HG03159 (cell line): ENCODE measurements at regions not wholly inside any gene's neighbourhood (a gene's known extent, or its start where the extent isn't known, plus 50 kb on each side); places are given as distances from the start of the nearest gene placed in this dataset.
A peak's percentile ranks its signal among the peaks of the same experiment; 100 is the strongest.
"Not testable (repeated sequence)": the region's sequence is repeated elsewhere in the genome, so short reads cannot be mapped to it uniquely, and the experiment has no call there.

ENCODE experiments used
- ATAC-seq: cut with Tn5 transposase; IDR thresholded peaks from one replicate; pipeline ENCODE4 v1.9.1; 2021; ENCODE audit warnings: mild to moderate bottlenecking, moderate library complexity; ENCODE audit not compliant: unreplicated experiment

GRCh38 chr2:138298900-138299299, 202.7 kb upstream of the SPOPL start:
- peak; percentile 50 for ATAC-seq

- ATAC-seq, result no peak
Observed at GRCh38 chr2:138306626-138307025, 194.9 kb upstream of the SPOPL start.

DNA sequence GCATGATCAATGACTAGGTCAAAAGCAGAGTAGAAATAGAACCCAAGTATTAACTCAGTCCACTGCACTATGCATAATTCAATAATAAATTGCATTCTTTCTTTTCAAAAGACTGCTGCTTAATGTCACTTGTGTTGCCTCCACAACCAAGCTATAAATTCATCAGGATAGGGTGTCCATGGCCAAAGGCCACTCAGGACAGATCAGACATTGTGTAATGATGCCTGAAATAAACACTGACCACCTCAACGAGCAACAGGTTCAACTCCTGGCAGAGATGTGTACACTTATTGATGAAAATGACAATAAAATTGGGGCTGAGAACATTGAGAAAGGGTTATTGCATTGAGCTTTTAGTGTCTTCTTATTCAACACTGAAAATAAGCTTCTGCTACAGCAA, 194.5 kb upstream of the SPOPL start:
- ATAC-seq, result no peak

DNA sequence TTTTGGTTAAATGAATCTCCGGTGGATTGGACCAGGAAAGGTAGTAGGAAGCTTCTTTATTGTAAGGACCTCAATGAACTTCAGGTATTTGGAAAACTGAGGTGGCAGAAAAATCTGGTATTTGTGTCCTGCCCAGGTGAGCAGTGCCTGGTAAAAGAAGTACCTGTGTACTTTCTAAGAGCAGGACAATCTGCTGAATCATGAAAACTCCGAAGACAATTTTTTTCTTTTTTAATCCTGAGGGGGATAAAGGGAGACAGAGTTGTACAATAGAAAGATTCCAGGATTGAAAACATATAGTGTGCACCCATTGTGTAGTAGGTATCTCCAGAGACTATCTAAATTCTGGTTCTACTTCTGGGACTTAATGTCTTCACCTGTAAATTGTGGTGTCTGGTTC, 191.8 kb upstream of the SPOPL start:
- ATAC-seq, result no peak

DNA sequence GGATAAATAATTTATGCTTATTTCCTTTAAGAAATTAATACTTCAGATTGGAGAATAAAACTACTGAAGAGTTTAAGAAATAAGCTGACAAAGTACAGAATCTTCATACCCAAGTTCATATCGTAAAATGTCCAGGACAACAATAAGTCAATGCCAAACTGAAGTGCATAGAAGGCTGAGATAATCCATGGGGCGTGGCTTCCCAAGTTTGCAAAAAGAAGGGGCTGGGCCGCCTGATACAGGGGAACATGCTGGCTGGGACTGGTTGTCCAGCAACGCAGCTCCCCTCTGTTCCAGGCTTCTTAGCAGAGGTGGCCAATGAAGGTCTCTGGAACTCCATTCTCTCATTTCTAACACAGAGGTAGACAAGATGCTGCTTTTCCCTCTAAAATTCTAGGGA, 189.5 kb upstream of the SPOPL start:
- ATAC-seq, result no peak

GRCh38 chr2:138315619-138316018, 186.0 kb upstream of the SPOPL start:
- ATAC-seq, result not testable (repeated sequence)

DNA sequence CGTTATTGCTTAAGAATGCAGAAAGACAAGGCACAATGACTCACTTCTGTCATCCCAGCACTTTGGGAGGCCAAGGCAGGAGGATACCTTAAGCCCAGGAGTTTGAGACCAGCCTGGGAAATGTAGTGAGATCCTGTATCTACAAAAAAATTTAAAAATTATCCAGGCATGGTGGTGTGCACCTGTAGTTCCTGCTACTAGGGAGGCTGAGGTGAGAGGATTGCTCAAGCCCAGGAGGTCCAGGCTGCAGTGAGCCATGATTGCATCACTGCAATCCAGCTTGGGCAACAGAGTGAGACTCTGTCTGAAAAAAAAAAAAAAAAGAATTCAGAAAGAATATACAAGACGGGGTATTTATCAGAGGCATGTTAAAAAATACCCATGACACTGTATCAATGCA, 182.0 kb upstream of the SPOPL start:
- no peak for ATAC-seq

- no peak for ATAC-seq
Observed at GRCh38 chr2:138321458-138321857, 180.1 kb upstream of the SPOPL start.

- no peak for ATAC-seq
Observed at GRCh38 chr2:138323382-138324067, 178.0 kb upstream of the SPOPL start.

- no peak for ATAC-seq
Observed at GRCh38 chr2:138324068-138324771, 177.3 kb upstream of the SPOPL start.

GRCh38 chr2:138327967-138328366, 173.6 kb upstream of the SPOPL start:
- no peak for ATAC-seq

DNA sequence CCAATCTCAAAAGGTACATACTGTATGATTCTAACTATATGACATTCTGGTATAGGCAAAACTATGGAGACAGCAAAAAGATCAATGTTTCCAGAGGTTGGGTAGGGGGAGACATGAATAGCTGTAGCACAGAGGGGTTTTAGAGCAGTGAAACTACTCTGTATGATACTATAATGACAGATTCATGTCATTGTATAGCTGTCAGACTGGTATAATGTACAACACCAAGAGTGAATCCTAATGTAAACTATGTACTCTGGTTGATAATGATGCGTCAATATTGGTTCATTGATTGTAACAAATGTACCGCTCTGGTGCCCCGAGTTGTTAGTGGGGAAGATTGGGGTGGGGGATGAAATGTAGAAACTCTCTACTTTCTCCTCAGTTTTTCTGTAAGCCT, 172.4 kb upstream of the SPOPL start:
- ATAC-seq, result no peak

DNA sequence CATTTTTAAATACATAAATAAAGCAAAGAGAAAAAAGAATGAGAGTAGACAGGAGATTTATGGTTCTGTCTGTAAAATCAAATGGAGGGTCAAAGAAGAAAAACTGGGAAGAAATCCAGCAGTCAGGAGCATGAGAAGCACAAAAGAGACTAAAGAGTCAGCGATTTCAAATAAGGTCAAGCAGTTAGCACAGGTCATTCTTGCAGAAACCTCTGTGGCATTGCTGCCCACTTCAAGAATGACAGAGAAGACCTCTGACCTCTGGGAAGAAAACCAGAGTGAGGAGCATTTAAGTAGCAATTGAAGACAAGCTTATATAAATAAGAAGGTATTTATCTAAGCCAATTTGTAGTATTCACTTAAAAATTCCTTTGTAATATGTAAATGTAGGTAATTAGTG, 172.0 kb upstream of the SPOPL start:
- ATAC-seq, result no peak

DNA sequence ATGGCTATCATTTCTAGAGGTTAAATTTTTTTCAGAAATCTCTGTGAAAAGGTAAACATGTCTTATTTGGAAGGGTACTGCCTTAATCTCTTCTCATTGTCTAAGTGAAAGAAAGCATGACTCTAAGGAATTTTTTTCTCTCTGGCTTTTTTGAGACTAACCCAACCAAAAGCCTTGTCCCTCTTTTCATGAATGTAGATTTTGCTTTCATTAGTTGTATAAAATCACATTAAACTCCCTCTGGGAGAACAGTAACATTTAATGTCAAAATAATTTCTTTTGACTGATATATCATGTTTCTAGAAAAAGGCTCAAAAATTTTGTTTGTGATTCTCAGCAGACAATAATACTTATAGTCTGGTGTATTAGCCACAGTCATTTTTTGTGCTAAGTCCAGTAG, 168.4 kb upstream of the SPOPL start:
- no peak for ATAC-seq

GRCh38 chr2:138333677-138334076, 167.9 kb upstream of the SPOPL start:
- ATAC-seq, result no peak

DNA sequence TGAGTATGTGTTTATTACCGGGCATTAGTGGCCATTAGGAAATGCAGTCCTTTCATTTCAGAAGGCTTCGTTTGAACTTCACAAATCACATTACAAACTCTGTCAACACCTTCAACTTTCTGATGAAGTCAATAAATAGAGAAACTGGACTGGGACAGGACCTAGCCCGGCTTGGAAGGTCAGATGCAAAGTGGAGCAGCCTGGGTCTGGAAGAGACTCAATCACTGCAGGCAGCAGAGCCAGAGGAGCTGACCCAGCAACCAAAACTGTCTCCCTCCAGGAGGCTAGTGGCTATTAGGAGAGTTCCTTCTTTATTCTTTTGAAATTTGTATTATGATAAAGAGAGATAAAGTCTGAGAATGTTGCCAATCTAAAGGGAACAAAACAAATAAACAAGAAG, 167.2 kb upstream of the SPOPL start:
- no peak for ATAC-seq

GRCh38 chr2:138335036-138335435, 166.5 kb upstream of the SPOPL start:
- no peak for ATAC-seq

DNA sequence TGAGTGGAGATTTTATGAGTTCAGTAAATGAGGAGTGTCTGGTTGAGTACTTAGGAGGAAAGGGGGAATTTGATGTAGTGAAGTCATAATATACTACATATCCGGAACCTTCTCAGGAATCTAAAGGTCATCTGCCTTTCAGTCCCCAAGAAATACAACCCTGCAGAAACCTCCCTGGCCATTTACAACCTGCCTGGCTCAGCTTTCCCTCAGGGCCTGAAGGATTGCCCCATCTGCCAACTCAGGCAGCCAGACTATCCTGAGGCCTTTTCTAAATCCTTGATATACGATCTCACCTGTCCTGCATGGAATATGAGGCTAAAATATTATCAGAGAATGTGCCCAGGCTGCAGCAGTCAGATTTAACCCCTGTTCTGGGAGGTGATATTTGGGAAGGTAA, 165.4 kb upstream of the SPOPL start:
- ATAC-seq, result no peak

DNA sequence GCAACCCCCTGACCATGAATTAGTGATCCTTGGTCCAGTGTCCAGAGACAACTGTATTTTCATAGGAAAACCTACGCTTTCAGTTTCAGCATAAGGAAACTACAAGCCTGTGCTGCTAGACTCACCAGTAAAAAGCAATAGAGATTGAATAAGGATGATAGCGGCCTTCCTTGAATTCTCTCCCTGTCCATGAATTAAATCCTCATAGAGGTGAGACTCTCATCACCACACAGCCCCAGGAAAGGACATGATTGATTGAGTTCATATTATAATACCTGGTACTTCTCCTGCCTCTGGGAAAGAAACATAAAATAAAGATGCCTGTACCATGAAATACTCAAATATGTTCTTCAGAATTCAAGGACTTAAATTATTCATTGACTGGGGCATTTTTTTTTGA, 146.3 kb upstream of the SPOPL start:
- no peak for ATAC-seq

DNA sequence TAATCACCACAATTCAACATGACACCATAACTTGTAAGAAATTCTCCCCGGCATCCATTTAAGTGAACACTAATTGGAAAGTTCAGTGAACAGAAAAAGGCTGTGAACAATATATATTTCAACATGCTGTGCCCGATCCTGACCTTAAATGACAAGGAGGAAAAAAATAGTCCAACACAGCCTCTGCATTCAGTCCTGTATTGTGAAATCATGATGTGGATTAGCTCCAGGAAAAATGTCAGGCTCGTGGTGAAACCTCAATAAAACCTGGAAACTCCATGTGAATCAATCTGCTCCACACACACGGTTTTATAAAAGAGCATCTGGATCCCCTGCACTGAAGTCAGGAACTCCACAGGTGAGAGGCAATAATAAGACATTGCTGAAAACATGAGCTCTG, 145.4 kb upstream of the SPOPL start:
- ATAC-seq, result no peak

GRCh38 chr2:138359532-138359931, 142.0 kb upstream of the SPOPL start:
- peak; percentile 63 for ATAC-seq

- no peak for ATAC-seq
Observed at GRCh38 chr2:138364554-138365162, 136.9 kb upstream of the SPOPL start.
